SU-DHL-6 (cell line): ENCODE measurements at regions not wholly inside any gene's neighbourhood (a gene's known extent, or its start where the extent isn't known, plus 50 kb on each side); places are given as distances from the start of the nearest gene placed in this dataset.

ENCODE experiments used
- EZH2phosphoT487 ChIP-seq: fragments of 200-600 bp; sonication (generic), shearing (Covaris generic); conservative IDR thresholded peaks from 2 replicates; pipeline ENCODE4 v1.6.1; 2018; ENCODE audit warnings: mild to moderate bottlenecking, antibody characterized with exemption, low read length, moderate library complexity, mixed read lengths
- TF ChIP-seq, protein P1 (sequence below): fragments of 200-600 bp; sonication (generic); IDR thresholded peaks from one replicate; pipeline ENCODE4 v1.5.1; 2017; ENCODE audit warnings: antibody characterized with exemption, mild to moderate bottlenecking, low read length, moderate library complexity; ENCODE audit not compliant: insufficient read depth, poor library complexity, severe bottlenecking

DNA sequence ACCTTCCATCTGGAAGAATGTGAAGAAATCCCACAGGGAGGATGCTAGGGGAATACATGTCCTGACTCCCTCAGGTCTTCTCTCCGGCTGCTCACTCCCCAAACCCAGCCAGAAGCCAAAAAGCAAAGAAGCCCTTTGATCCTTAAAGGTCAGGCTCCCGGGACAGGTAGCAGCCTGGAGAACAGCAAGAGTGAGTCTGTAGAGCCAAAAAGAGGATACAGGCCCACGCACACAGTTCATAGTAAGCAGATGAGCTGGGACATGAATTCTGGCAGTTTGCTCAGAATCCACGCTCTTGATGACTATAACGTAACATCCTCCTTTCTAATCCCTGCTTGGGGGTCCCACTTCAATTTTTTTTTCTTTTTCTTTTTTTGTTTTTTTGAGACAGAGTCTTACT is 72.0 kb upstream of the SLC44A1 start:
- TF ChIP-seq, protein P1, sequence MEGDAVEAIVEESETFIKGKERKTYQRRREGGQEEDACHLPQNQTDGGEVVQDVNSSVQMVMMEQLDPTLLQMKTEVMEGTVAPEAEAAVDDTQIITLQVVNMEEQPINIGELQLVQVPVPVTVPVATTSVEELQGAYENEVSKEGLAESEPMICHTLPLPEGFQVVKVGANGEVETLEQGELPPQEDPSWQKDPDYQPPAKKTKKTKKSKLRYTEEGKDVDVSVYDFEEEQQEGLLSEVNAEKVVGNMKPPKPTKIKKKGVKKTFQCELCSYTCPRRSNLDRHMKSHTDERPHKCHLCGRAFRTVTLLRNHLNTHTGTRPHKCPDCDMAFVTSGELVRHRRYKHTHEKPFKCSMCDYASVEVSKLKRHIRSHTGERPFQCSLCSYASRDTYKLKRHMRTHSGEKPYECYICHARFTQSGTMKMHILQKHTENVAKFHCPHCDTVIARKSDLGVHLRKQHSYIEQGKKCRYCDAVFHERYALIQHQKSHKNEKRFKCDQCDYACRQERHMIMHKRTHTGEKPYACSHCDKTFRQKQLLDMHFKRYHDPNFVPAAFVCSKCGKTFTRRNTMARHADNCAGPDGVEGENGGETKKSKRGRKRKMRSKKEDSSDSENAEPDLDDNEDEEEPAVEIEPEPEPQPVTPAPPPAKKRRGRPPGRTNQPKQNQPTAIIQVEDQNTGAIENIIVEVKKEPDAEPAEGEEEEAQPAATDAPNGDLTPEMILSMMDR: no peak
- no peak for TF ChIP-seq EZH2phosphoT487
